Gastrocnemius medialis (tissue), 4 donors: ENCODE measurements at regions not wholly inside any gene's neighbourhood (a gene's known extent, or its start where the extent isn't known, plus 50 kb on each side); places are given as distances from the start of the nearest gene placed in this dataset.

ENCODE experiments used
- POLR2A ChIP-seq, 2 donors: fragments of 450-650 bp; IDR thresholded peaks; one replicate each; pipeline ENCODE4 v1.6.1; 2017; ENCODE audit warnings: antibody characterized with exemption in 2 of 2, mild to moderate bottlenecking in 2 of 2, moderate library complexity in 2 of 2
- TF ChIP-seq, protein P1 (sequence below), 5 experiments: fragments of 450-650 bp in 3 of 5; fragments of 200-600 bp in 2 of 5; sonication (generic) in 2 of 5; IDR thresholded peaks in 4 of 5; conservative IDR thresholded peaks in 1 of 5; 1 replicate in 4 of 5; 2 replicates in 1 of 5; pipeline ENCODE4 v1.5.1; 2016 to 2019; ENCODE audit warnings: antibody characterized with exemption in 5 of 5, mild to moderate bottlenecking in 3 of 5, moderate library complexity in 3 of 5

DNA sequence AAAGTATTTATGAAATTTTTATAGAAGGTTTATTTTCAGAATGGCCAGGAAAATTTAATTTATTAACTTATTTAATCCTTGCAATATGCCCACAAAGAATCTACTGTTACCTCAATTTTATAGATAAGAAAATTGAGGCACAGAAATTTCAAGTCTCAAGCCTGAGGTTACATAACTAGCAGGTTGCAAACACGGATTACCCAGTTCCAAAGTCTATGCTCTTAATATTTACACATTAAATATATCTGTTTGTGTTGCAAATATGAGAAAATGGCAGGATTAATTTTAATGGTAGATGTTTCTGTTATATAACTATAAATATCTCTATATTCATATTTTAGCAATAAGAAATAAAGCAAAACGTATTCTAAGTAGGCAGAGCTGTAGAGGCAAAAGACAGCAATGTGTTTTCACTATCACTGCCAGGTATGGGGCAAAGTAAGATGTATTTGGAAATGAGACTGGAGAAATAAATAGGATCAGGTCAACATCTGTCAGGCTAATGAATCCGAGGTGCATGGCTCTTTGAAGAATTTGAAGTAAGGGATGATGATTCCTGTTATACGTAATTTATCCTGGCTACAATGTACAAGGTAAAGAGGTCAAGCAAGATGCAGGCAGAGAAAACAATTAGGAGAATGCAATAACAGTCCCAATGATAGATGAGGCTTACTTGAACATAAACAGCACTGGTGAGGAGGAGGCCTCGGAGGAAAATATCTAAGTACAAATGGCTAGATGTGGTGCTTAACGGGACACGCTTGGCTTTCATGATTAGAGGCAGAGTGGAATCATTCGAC is 354.1 kb upstream of the VSTM2A start:
- TF ChIP-seq, protein P1, sequence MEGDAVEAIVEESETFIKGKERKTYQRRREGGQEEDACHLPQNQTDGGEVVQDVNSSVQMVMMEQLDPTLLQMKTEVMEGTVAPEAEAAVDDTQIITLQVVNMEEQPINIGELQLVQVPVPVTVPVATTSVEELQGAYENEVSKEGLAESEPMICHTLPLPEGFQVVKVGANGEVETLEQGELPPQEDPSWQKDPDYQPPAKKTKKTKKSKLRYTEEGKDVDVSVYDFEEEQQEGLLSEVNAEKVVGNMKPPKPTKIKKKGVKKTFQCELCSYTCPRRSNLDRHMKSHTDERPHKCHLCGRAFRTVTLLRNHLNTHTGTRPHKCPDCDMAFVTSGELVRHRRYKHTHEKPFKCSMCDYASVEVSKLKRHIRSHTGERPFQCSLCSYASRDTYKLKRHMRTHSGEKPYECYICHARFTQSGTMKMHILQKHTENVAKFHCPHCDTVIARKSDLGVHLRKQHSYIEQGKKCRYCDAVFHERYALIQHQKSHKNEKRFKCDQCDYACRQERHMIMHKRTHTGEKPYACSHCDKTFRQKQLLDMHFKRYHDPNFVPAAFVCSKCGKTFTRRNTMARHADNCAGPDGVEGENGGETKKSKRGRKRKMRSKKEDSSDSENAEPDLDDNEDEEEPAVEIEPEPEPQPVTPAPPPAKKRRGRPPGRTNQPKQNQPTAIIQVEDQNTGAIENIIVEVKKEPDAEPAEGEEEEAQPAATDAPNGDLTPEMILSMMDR (IDR thresholded peaks at IDR 0.05 in 4 of 5, conservative IDR thresholded peaks at IDR 0.05 in 1 of 5) = no peak
- TF ChIP-seq POLR2A (IDR thresholded peaks at IDR 0.05) = no peak
